Uterus (tissue), 2 donors: ENCODE measurements at regions not wholly inside any gene's neighbourhood (a gene's known extent, or its start where the extent isn't known, plus 50 kb on each side); places are given as distances from the start of the nearest gene placed in this dataset.
"Not testable (repeated sequence)": the region's sequence is repeated elsewhere in the genome, so short reads cannot be mapped to it uniquely, and the experiment has no call there.

ENCODE experiments used
- POLR2A ChIP-seq, 2 donors: fragments of 450-650 bp; IDR thresholded peaks; one replicate each; pipeline ENCODE4 v1.6.1; 2016; ENCODE audit warnings: antibody characterized with exemption in 2 of 2, mild to moderate bottlenecking in 1 of 2, moderate library complexity in 1 of 2
- TF ChIP-seq, protein P1 (sequence below), 4 experiments: fragments of 200-600 bp in 2 of 4; fragments of 450-650 bp in 2 of 4; sonication (generic) in 2 of 4; IDR thresholded peaks; one replicate each; pipeline ENCODE4 v1.5.1; 2016 to 2019; ENCODE audit warnings: antibody characterized with exemption in 4 of 4, mild to moderate bottlenecking in 2 of 4, moderate library complexity in 1 of 4

GRCh38 chr2:125422198-125422770, 1233.7 kb upstream of the GYPC start:
- TF ChIP-seq, protein P1, sequence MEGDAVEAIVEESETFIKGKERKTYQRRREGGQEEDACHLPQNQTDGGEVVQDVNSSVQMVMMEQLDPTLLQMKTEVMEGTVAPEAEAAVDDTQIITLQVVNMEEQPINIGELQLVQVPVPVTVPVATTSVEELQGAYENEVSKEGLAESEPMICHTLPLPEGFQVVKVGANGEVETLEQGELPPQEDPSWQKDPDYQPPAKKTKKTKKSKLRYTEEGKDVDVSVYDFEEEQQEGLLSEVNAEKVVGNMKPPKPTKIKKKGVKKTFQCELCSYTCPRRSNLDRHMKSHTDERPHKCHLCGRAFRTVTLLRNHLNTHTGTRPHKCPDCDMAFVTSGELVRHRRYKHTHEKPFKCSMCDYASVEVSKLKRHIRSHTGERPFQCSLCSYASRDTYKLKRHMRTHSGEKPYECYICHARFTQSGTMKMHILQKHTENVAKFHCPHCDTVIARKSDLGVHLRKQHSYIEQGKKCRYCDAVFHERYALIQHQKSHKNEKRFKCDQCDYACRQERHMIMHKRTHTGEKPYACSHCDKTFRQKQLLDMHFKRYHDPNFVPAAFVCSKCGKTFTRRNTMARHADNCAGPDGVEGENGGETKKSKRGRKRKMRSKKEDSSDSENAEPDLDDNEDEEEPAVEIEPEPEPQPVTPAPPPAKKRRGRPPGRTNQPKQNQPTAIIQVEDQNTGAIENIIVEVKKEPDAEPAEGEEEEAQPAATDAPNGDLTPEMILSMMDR (IDR thresholded peaks at IDR 0.05) = not testable (repeated sequence)
- TF ChIP-seq POLR2A (IDR thresholded peaks at IDR 0.05) = not testable (repeated sequence)
